ENCODE measurements at regions not wholly inside any gene's neighbourhood (a gene's known extent, or its start where the extent isn't known, plus 50 kb on each side); places are given as distances from the start of the nearest gene placed in this dataset.

GRCh38 chr13:59345311-59345710 is 818.4 kb downstream of the DIAPH3 start:
- no peak for TF ChIP-seq CTCF (conservative IDR thresholded peaks at IDR 0.05)
- TF ChIP-seq EZH2 (IDR thresholded peaks at IDR 0.05; ENCODE audit: low read depth), result no peak
